ENCODE measurements at regions not wholly inside any gene's neighbourhood (a gene's known extent, or its start where the extent isn't known, plus 50 kb on each side); places are given as distances from the start of the nearest gene placed in this dataset.

DNA sequence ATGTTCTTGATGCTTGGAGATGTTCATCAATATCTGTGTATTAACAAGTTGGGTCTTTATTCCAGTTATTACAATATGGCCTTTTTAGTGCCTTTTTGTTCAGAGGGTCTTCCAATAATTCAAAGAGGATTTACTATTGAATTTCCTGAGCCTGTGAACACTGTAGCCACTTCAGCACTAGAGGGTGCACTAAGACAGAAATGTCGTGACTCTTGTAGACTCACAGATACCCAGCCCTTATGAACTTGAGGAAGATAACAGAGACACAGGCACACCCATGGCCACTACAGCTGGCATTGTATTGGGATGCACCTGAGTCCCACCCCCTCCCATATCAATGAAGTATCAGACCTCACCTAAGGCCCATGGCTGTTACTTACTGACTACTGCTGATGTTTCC, 54.4 kb upstream of the ACTRT1 start:
- TF ChIP-seq, protein P1, sequence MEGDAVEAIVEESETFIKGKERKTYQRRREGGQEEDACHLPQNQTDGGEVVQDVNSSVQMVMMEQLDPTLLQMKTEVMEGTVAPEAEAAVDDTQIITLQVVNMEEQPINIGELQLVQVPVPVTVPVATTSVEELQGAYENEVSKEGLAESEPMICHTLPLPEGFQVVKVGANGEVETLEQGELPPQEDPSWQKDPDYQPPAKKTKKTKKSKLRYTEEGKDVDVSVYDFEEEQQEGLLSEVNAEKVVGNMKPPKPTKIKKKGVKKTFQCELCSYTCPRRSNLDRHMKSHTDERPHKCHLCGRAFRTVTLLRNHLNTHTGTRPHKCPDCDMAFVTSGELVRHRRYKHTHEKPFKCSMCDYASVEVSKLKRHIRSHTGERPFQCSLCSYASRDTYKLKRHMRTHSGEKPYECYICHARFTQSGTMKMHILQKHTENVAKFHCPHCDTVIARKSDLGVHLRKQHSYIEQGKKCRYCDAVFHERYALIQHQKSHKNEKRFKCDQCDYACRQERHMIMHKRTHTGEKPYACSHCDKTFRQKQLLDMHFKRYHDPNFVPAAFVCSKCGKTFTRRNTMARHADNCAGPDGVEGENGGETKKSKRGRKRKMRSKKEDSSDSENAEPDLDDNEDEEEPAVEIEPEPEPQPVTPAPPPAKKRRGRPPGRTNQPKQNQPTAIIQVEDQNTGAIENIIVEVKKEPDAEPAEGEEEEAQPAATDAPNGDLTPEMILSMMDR (IDR thresholded peaks at IDR 0.05; ENCODE audit: borderline replicate concordance, insufficient read depth, low read depth, low read length): peak; percentile 30; the same call in 1 of the 2 replicates
- no peak overlapping the region for H3K4me3 ChIP-seq (ENCODE audit: low read depth, low read length)

DNA sequence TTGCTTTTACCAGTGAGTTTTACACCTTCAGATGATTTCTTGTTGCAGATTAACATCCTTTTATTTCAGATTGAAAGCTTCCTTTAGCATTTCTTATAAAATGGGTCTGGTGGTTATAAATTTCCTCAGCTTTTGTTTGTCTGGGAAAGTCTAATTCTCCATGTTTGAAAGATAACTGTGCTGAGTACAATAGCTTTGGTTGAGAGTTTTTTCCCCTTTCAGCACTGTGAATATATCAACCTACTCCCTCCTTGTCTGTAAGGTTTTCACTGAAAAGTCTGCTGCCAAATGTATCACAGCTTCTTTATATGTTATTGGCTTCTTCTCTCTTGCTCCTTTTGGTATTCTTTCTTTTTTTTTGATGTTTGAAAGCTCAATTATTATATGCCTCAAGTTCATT, 53.5 kb upstream of the ACTRT1 start:
- TF ChIP-seq, protein P1 (IDR thresholded peaks at IDR 0.05; ENCODE audit: borderline replicate concordance, insufficient read depth, low read depth, low read length): no peak

More for the DNA sequence above, 53.5 kb upstream of the ACTRT1 start:
- H3K4me3 ChIP-seq (ENCODE audit: low read depth, low read length): no peak overlapping the region
